GM19324 (cell line): ENCODE measurements at regions not wholly inside any gene's neighbourhood (a gene's known extent, or its start where the extent isn't known, plus 50 kb on each side); places are given as distances from the start of the nearest gene placed in this dataset.
"Not testable (repeated sequence)": the region's sequence is repeated elsewhere in the genome, so short reads cannot be mapped to it uniquely, and the experiment has no call there.

ENCODE experiments used
- ATAC-seq: cut with Tn5 transposase; IDR thresholded peaks from one replicate; pipeline ENCODE4 v1.9.1; 2021; ENCODE audit warnings: mild to moderate bottlenecking, moderate library complexity; ENCODE audit not compliant: unreplicated experiment, low FRiP score

DNA sequence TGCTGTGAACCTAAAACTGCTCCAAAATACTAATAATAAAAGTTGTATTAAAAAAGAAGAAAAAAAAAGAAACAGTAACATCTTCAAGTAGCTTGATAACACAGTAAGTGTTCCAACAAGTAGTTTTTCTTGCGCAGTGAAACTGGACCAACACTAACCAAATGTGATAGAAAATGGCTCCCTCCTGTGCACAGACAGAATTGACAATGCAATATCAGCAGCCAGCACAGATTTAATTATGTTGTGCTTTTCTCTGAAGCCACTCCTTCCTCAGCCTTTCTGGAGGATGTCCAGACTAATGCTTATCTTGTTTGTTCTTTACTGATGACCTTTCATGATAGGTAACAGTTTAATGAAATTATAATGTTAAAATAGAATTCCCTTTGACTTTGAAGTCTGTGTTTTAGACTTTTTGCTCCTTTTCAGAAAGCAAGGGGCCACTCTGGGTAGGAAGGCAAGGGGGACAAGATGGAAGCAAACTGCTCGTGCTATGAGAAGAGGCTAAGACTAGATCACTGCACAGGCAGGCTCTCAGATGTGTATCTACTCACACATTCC is 147.1 kb upstream of the RPL34 start:
- no peak for ATAC-seq

GRCh38 chr4:108466936-108467902 is 153.2 kb upstream of the RPL34 start:
- peak; percentile 96 for ATAC-seq

- no peak for ATAC-seq
Measured at GRCh38 chr4:108465886-108466500, 154.4 kb upstream of the RPL34 start.

- ATAC-seq, result no peak
Measured at GRCh38 chr4:108458681-108459080, 161.7 kb upstream of the RPL34 start.

DNA sequence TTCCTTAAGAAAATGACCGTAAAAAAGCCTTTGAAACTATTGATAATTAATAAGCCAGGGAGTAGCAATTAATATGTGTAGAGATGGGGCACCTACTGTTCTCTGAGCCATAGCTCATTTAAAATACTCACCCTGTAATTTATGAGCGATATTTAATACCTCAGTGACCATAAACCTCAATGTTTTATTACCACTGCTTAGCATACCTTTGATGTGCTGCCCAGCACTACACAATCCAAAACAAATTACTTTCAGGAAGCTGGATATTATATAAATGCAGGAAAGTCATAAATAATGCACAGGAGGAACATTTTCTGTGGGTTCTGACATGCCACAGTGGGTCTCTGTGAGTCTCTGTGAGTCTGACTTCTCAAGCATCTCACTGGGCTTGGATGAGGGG is 166.1 kb upstream of the RPL34 start:
- ATAC-seq, result no peak

- ATAC-seq, result no peak
Measured at GRCh38 chr4:108453366-108453765, 167.0 kb upstream of the RPL34 start.

DNA sequence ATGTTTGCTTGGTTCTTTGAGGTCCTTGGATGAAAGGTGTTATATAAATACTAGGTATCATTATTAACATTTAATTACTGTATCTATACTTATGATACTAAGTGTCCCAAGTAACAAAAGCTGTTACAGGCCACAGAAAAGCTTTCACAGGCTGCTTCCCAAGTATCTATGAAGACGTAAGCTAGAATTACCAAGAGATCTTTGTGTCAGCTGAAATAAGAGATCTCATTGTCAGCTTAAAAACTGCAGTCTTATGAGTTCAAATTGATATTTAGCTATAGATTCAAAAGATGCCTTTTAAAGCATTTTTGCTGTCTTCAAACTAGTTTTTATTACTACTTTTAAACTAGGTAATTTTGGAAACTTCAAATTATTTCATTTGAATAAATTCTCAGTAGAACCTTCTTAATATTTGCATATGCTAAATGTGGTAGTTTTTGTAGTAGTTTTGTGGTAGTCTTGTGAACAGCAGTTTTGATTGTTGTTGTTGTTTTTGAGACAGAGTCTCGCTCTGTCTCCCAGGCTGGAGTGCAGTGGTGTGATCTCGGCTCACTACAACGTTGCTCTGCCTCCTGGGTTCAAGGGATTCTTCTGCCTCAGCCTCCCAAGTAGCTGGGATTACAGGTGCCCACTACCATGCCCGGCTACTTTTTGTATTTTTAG is 170.0 kb upstream of the RPL34 start:
- ATAC-seq, result no peak

DNA sequence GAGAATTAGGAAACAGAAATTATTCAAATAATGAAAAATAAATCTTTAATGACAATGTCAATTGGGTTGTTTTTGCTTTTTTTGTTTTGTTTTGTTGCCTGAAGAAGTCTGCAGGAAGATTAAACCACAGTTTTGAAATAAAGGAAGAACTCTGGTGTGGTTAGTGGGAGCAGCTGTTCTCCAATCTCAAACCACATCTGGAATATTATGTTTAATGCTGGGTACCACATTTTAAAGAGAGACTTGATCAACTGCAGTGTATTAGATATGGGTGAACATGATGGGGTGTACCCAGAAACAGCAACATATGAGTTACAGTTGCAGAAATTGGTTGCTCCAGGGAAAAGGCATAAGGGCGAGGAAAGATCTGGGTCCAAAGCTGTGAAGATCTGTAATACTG is 171.2 kb upstream of the RPL34 start:
- no peak for ATAC-seq

DNA sequence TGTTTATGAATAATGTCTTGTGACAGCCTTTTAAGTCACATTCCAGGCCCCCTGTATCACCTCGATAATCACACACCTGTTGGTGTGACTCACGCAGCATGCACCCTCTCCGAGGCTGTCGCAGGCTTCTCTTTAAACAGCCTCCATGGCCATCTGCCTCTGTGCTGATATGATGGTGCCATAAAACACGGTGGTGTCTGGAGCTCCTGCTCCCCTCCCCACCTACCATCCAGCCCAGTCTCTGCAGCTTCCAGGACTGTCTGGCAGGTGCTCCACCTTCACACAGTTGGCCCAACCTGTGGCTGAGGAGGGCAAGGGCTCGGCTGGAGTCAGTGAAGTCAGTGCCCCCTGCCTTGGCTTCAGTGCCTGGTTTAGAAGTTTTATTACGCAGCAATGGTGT is 173.8 kb upstream of the RPL34 start:
- no peak for ATAC-seq

GRCh38 chr4:108445716-108446115 is 174.7 kb upstream of the RPL34 start:
- ATAC-seq, result no peak

DNA sequence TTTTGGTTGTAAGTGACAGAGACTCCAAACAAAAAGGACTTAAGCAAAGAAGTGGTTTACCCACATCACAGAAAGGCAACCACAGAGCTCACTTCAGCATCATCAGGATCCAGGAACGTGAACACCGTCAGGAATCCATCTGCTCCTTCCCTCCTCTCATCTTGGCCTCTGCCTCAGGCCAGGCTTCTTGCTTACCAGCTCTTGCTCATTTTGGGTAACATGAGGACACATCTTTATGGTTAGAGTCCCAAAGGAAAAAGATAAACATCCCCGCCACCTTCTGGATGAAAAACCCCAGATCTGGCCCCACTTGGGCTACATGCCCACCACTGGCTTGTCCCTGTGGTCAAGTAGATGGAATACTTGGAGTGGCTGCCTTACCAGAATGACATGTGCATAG is 176.8 kb upstream of the RPL34 start:
- no peak for ATAC-seq

- no peak for ATAC-seq
Measured at GRCh38 chr4:108433832-108434231, 186.5 kb upstream of the RPL34 start.

GRCh38 chr4:108433394-108433793 is 187.0 kb upstream of the RPL34 start:
- not testable (repeated sequence) for ATAC-seq

DNA sequence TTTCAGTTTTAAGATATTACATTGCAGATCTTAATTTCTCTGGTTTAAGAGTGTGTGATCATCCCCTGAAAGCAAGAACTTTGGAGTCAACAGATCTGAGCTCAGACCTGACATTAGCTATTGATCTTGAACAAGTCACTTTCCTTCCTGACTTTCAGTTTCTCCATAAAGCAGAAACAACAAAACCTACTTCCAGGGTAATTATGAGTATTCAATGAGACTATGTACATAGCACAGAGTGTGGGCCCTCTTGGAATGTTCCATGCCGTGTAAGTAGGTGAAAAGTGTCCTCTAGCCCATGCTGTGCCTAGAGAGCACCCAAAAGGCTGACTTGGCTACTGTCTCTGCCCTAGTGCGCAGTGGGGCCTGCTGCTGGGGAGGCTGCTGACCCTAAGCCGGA is 188.0 kb upstream of the RPL34 start:
- no peak for ATAC-seq

DNA sequence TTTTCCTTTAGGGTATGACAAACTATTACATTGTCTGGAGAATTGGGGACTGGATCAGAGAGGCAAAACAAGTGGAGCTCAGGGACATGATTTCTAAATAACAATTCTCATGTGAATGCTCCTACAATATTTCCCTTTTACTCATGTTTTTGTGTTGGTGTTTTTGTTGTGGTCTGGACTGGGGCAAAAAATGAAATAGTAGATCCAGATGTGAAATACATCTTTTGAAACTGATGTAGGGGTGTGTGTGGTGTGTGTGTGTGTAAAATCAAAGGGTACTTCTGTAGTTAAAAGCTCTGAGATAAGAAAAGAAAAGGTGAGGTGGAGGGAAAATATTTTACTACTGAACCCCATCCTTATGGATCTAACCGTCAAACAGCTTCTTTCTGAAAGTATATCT is 188.4 kb upstream of the RPL34 start:
- no peak for ATAC-seq

- no peak for ATAC-seq
Measured at GRCh38 chr4:108430921-108431320, 189.5 kb upstream of the RPL34 start.

DNA sequence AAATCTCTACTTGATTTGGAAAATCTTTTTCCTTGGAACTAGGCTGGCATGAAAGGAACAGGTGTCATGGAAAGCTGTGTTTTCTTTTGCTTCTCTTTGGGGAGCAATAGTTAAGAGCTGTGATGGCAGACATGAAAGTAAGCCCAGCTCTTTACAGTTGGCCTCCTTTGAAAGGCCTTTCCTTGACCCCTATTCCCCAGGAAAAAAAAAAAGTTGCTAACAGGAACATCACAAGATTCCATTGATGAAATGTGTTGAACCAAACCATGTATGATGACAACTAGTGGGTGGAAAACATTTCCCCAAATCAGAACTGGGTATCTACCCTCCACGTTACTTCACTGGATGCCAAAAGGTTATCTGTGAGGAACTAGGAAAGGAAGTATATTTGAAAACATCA is 190.7 kb upstream of the RPL34 start:
- no peak for ATAC-seq

- ATAC-seq, result no peak
Measured at GRCh38 chr4:108428923-108429322, 191.5 kb upstream of the RPL34 start.

DNA sequence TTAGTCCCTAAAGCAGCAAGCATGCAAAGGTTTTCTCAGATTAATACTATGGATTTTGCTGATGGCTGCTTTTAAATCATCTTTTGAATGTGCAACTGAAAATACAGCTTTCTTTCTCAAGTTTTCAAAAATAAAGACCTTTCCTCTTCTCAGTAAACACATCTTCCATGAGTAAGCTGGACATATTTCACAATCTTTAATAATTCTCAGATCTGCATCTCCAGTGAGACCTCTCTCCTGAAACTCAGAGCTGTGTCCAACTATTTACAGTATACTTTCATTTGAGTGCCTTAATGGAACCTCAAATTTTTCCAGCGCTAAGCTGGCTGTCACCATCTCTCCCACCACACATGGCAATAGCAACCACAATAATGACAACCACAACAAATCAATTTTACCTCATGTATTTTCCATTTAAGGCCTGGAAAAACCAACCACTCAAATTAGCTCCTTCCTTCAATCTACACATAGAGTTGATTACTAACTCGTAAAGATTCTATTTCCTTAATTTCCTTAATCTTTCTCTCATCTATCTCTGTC is 192.4 kb upstream of the RPL34 start:
- no peak for ATAC-seq

DNA sequence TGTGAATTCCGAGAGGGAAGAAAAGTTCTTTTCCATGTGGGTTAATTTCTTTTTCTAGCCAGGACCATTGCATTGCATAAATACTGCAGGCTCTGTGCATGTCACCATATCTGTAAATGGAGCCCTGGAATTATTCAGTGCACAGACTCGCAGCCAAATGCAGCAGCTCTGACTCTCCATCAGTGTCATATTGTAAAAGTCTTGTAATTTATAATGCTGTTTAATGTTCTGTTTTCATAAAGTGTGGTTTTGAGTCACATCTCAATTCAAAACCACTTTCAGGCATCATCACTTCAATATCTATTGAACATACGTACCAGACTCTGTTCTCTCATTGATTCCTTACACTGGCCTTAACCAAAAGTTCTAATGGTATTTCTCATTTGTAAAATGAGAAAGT is 193.9 kb upstream of the RPL34 start:
- ATAC-seq, result no peak

DNA sequence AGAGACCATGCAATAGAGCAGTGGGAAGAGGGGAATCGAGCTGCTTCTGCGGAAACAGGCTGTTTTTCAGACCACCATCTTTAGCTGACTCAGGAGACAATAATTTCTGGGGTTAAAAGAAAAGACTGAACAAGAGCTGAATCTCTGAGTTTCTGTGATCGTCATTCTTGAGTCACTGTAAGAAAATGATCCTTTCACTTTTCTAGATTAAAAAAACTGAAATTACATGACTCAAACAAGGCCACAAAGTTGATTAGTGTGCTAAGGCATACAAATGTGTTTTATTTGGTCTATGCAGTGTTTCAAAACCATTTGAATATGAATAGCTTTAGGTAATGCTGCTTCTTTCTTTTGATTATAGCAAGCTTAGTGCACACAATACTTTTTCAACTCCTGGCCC is 194.4 kb upstream of the RPL34 start:
- no peak for ATAC-seq
